ENCODE measurements at regions not wholly inside any gene's neighbourhood (a gene's known extent, or its start where the extent isn't known, plus 50 kb on each side); places are given as distances from the start of the nearest gene placed in this dataset.

DNA sequence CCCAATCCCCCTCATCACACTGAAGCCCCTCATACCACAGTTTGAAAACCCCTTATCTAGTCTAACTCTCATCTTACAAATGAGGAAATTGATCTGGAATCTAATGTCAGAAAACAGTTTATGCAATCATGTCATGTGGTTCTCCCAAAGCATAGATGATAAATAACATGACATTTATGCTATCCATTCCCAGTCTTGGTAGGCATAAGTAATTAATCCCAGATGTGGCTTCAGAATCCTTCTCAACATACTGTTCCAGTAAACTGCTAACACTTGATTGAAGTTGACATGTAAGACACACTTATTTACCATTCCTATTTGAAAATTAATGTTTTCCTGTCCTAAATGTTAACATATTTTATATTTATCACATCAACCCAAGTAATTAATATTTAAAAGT is 168.7 kb downstream of the GALC start:
- Histone ChIP-seq H3K4me1 (ENCODE audit: insufficient read depth, low read length) (no peaks in the 10 kb centered on the region), H4K20me1 (ENCODE audit: insufficient read depth, low read length) (no peaks in the 10 kb centered on the region), H3K27ac (ENCODE audit: low read length) (no peak overlapping the region), H3K4me3 (ENCODE audit: low read depth in 1 of 2, low read length in 2 of 2) (no peak overlapping the region), H3K4me2 (ENCODE audit: insufficient read depth, low read length) (no peak overlapping the region), H3K36me3 (ENCODE audit: insufficient read depth, low read length) (no peaks in the 10 kb centered on the region), H3K9ac (ENCODE audit: low read depth, low read length) (no peak overlapping the region), H2AFZ (ENCODE audit: low read depth, low read length) (no peak overlapping the region), H3K9me3 (ENCODE audit: insufficient read depth, low read length, severe bottlenecking) (no peaks in the 10 kb centered on the region), H3K79me2 (ENCODE audit: insufficient read depth, low read length) (no peaks in the 10 kb centered on the region), H3K27me3 (ENCODE audit: insufficient read depth, low read length, poor library complexity) (no peaks in the 10 kb centered on the region)
- TF ChIP-seq, protein P1, sequence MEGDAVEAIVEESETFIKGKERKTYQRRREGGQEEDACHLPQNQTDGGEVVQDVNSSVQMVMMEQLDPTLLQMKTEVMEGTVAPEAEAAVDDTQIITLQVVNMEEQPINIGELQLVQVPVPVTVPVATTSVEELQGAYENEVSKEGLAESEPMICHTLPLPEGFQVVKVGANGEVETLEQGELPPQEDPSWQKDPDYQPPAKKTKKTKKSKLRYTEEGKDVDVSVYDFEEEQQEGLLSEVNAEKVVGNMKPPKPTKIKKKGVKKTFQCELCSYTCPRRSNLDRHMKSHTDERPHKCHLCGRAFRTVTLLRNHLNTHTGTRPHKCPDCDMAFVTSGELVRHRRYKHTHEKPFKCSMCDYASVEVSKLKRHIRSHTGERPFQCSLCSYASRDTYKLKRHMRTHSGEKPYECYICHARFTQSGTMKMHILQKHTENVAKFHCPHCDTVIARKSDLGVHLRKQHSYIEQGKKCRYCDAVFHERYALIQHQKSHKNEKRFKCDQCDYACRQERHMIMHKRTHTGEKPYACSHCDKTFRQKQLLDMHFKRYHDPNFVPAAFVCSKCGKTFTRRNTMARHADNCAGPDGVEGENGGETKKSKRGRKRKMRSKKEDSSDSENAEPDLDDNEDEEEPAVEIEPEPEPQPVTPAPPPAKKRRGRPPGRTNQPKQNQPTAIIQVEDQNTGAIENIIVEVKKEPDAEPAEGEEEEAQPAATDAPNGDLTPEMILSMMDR (IDR thresholded peaks at IDR 0.05; ENCODE audit: borderline replicate concordance, extremely low read depth, low read length, poor library complexity, severe bottlenecking), result no peak
- no peak for TF ChIP-seq EZH2 (IDR thresholded peaks at IDR 0.05; ENCODE audit: borderline replicate concordance, low read depth, low read length, severe bottlenecking)
- DNase-seq, result no peak
- ATAC-seq (ENCODE audit: insufficient read depth, low read depth), result no peak

DNA sequence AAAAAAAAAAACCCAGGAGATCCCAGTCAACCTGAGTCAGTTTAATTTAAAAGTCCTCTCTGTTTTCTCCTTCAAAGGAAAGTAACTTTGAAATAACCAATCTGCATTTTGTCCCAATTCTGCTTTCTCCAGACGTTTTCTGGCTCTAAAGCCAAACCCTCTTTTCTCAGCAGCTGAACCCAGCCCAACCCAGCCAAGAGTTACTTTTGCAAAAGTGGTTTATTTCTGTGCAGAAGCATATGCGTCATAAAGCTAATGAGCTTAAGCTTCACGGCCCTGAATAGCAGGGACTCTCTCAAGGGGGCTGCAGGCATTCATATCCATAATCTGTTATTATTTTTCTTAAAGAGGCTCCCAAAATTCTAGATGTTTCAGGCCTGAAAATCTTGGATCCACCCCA is 176.6 kb downstream of the GALC start:
- no peak overlapping the region for H2AFZ ChIP-seq (ENCODE audit: low read depth, low read length)
- no peak overlapping the region for H3K27ac ChIP-seq (ENCODE audit: low read length)
- no peaks in the 10 kb centered on the region for H3K9me3 ChIP-seq (ENCODE audit: insufficient read depth, low read length, severe bottlenecking)
- H3K27me3 ChIP-seq (ENCODE audit: insufficient read depth, low read length, poor library complexity), result no peaks in the 10 kb centered on the region
- H3K9ac ChIP-seq (ENCODE audit: low read depth, low read length), result no peak overlapping the region
- H3K36me3 ChIP-seq (ENCODE audit: insufficient read depth, low read length), result no peaks in the 10 kb centered on the region
- H3K4me1 ChIP-seq (ENCODE audit: insufficient read depth, low read length), result no peaks in the 10 kb centered on the region
- ATAC-seq (ENCODE audit: insufficient read depth, low read depth) (no peak), DNase-seq (no peak)
- no peak overlapping the region for H3K4me2 ChIP-seq (ENCODE audit: insufficient read depth, low read length)
- no peaks in the 10 kb centered on the region for H4K20me1 ChIP-seq (ENCODE audit: insufficient read depth, low read length)
- no peak overlapping the region for H3K4me3 ChIP-seq (ENCODE audit: low read depth in 1 of 2, low read length in 2 of 2)
- no peaks in the 10 kb centered on the region for H3K79me2 ChIP-seq (ENCODE audit: insufficient read depth, low read length)
- TF ChIP-seq EZH2 (IDR thresholded peaks at IDR 0.05; ENCODE audit: borderline replicate concordance, low read depth, low read length, severe bottlenecking), result no peak
- TF ChIP-seq, protein P1 (IDR thresholded peaks at IDR 0.05; ENCODE audit: borderline replicate concordance, extremely low read depth, low read length, poor library complexity, severe bottlenecking), result no peak

DNA sequence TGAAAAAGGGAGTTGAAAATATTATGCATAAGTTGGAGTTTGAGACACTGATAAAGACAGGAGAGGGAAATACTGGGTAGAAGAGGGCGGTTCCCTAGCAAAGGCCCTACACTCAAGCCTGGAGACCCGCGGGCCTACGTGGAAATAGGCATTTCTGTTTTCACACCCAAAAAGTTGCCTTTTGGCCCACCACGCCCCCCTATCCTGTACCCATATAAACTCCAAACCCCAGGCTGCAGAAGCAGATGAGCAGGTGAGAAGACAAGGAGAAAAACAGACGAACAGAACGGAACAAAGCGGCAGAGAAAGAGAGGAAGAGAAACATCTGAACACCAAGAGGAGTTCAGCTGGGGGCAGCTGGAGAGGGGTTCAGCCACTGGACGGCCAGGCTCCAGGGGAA is 177.9 kb downstream of the GALC start:
- DNase-seq (no peak), ATAC-seq (ENCODE audit: insufficient read depth, low read depth) (no peak)
- H3K79me2 ChIP-seq (ENCODE audit: insufficient read depth, low read length), result no peaks in the 10 kb centered on the region
- H2AFZ ChIP-seq (ENCODE audit: low read depth, low read length), result no peak overlapping the region
- H3K4me2 ChIP-seq (ENCODE audit: insufficient read depth, low read length), result no peak overlapping the region
- H3K4me3 ChIP-seq (ENCODE audit: low read depth in 1 of 2, low read length in 2 of 2), result no peak overlapping the region
- H3K9ac ChIP-seq (ENCODE audit: low read depth, low read length), result no peak overlapping the region
- no peaks in the 10 kb centered on the region for H3K27me3 ChIP-seq (ENCODE audit: insufficient read depth, low read length, poor library complexity)
- no peak overlapping the region for H3K27ac ChIP-seq (ENCODE audit: low read length)
- no peaks in the 10 kb centered on the region for H4K20me1 ChIP-seq (ENCODE audit: insufficient read depth, low read length)
- no peaks in the 10 kb centered on the region for H3K9me3 ChIP-seq (ENCODE audit: insufficient read depth, low read length, severe bottlenecking)
- no peaks in the 10 kb centered on the region for H3K4me1 ChIP-seq (ENCODE audit: insufficient read depth, low read length)
- TF ChIP-seq, protein P1 (IDR thresholded peaks at IDR 0.05; ENCODE audit: borderline replicate concordance, extremely low read depth, low read length, poor library complexity, severe bottlenecking), result no peak
- no peak for TF ChIP-seq EZH2 (IDR thresholded peaks at IDR 0.05; ENCODE audit: borderline replicate concordance, low read depth, low read length, severe bottlenecking)
- no peaks in the 10 kb centered on the region for H3K36me3 ChIP-seq (ENCODE audit: insufficient read depth, low read length)

DNA sequence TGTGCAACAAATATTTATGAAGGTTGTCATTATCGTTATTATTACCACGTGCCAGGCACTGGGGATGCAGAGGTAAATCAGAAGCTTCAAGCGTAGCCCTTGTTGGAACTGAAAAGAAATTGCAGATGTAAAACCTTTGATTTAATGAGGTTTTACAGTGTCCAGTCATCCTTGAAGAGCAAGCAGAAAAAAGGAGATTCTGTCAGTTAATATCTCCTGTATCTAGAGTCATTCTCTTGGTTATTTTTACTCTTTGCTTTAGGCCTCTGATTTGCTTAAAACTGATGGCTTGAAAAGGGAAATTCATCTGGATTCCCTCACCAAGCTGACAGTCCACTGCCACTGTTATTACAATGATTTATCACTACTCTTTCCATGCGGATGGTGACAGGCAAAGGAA is 179.3 kb downstream of the GALC start:
- Histone ChIP-seq H3K36me3 (ENCODE audit: insufficient read depth, low read length) (no peaks in the 10 kb centered on the region), H3K27me3 (ENCODE audit: insufficient read depth, low read length, poor library complexity) (no peaks in the 10 kb centered on the region), H3K9ac (ENCODE audit: low read depth, low read length) (no peak overlapping the region), H3K27ac (ENCODE audit: low read length) (no peak overlapping the region), H3K79me2 (ENCODE audit: insufficient read depth, low read length) (no peaks in the 10 kb centered on the region), H3K4me3 (ENCODE audit: low read depth in 1 of 2, low read length in 2 of 2) (no peak overlapping the region), H2AFZ (ENCODE audit: low read depth, low read length) (no peak overlapping the region), H3K4me1 (ENCODE audit: insufficient read depth, low read length) (no peaks in the 10 kb centered on the region), H3K4me2 (ENCODE audit: insufficient read depth, low read length) (no peak overlapping the region), H3K9me3 (ENCODE audit: insufficient read depth, low read length, severe bottlenecking) (no peaks in the 10 kb centered on the region), H4K20me1 (ENCODE audit: insufficient read depth, low read length) (no peaks in the 10 kb centered on the region)
- DNase-seq (no peak), ATAC-seq (ENCODE audit: insufficient read depth, low read depth) (no peak)
- TF ChIP-seq, protein P1 (IDR thresholded peaks at IDR 0.05; ENCODE audit: borderline replicate concordance, extremely low read depth, low read length, poor library complexity, severe bottlenecking), result no peak
